Head of caudate nucleus (tissue), 42 donors: ENCODE measurements at regions not wholly inside any gene's neighbourhood (a gene's known extent, or its start where the extent isn't known, plus 50 kb on each side); places are given as distances from the start of the nearest gene placed in this dataset.
"Not testable (repeated sequence)": the region's sequence is repeated elsewhere in the genome, so short reads cannot be mapped to it uniquely, and the experiment has no call there.

Experiments
- DNase-seq, 42 donors: peaks; one replicate each; pipeline versions ENCODE4 v3.0.0 to v3.0.0-alpha.2; 2020 to 2021; ENCODE audit warnings: mixed read lengths in 7 of 42
- intact Hi-C: fragments of 100-400 bp; cut with DNase I; formaldehyde crosslinking; loops from one replicate; pipeline ENCODE4 v1.15.0; 2022

DNA sequence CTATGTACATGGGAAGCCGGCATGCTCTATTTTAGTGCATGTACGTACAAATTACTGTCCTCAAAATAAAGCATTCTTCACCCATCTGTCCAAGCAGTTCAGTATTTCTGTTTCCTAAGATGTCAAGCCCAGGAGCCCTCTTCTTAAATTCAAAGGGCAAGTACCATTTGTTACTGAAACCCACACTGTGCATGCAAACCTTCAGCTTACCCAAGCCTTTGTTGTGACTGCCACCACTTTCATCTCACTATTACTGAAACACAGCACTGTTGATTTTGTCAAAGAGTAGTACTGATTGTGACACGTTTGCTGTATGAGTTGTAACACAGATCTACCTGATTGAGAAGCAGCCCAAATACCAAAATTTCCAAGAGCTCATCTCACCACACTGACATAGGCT lies 390.4 kb upstream of the IZUMO3 start:
- no peak for DNase-seq
- intact Hi-C loops: no loop called here

DNA sequence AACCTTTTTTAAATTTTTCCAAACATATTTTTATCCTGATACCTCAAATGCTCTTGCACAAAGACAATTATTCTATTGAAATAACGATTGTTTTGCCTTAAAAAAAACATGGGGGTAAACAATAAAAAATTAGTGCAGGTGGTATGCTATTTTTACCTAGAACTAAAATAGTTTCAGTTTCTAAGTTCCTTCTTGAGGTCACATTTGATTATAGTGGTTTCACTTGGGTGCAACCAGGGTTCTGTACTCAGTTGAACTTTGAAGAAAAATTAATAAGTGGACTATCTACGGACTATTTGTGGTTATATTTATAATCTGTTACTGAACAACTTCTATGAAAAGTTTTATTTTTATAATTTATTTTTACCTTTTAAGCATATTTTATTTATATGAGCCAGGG lies 387.1 kb upstream of the IZUMO3 start:
- DNase-seq: no peak
- intact Hi-C loops: no loop called here

- DNase-seq: no peak
- intact Hi-C loops: no loop called here
These were observed 386.2 kb upstream of the IZUMO3 start for GRCh38 chr9:24931894-24932293.

DNA sequence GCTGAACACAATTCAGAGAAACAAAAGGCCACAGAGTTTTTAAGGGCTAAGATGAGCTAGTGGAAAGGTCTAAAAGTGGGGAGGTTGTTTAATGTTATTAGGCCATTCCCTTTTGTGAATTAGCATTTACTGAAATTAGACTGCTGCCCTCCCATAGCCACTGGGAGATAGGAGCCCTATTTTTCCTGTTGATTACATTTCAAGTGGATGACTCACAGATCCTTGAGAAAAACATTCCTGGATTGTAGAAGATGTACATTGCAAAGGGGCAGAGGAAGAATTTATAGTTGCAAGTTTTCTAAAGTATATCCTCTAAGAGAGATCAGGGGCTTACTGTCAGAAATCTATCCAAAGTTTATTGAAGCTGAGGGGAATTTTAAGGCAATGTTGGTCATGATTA lies 367.1 kb upstream of the IZUMO3 start:
- no peak for DNase-seq
- intact Hi-C loops: no loop called here

DNA sequence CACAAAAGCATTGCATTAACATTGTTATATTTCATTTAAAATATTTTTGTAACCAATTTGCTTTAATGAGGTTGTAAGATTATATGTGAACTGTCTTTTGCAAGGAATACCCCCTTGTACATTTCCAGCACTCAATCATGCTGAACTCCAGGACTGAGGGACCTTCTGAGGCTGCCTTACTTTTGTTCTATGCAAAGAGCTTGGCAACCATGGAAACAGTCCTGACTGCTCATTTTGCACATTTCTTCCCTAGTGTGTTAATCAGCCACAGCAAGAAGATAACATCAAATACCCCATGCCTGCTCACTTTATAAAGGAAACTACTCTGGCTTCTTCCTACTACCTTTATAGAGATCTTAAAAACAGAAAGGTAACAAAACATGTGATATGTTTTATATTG lies 355.6 kb upstream of the IZUMO3 start:
- no peak for DNase-seq

GRCh38 chr9:24900179-24900578 lies 354.5 kb upstream of the IZUMO3 start:
- intact Hi-C loops: no loop called here
- DNase-seq: no peak

More for the DNA sequence above, 355.6 kb upstream of the IZUMO3 start:
- intact Hi-C loops: no loop called here

DNA sequence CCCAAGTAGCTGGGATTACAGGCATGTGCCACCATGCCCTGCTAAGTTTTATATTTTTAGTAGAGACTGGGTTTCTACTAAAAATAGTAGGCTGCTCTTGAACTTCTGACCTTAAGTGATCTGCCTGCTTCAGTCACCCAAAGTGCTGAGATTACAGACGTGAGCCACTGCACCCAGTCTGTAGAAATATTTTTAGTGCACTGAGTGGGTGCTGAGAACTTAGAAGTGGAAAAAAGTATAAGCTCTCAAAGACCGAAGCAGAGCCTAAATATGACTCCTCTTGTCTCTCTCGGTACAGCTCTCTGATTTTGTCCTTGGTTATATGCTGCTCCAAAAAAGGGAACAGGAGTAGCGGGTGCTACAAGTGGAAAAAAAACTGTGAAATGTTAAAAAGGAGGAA lies 353.8 kb upstream of the IZUMO3 start:
- DNase-seq: no peak
- intact Hi-C loops: no loop called here

GRCh38 chr9:24897826-24898225 lies 352.1 kb upstream of the IZUMO3 start:
- DNase-seq: no peak
- intact Hi-C loops: no loop called here

- intact Hi-C loops: no loop called here
- no peak for DNase-seq
These were observed 335.7 kb upstream of the IZUMO3 start for GRCh38 chr9:24881361-24881760.

GRCh38 chr9:24879591-24879990 lies 333.9 kb upstream of the IZUMO3 start:
- DNase-seq: no peak
- intact Hi-C loops: no loop called here

DNA sequence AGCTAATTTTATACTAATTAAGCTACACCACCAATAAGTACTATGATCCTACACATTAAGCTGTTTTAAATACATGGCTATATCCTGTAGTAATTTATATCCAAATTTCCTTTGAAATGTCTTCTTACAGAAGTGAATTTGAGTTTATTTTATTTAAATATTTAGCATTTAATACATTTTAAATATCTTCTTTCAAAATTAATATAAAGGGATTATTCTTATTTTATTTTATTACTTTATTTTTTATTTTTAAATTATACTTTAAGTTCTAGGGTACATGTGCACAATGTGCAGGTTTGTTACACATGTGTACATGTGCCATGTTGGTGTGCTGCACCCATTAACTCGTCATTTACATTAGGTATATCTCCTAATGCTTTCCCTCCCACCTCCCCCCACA lies 310.9 kb upstream of the IZUMO3 start:
- DNase-seq, intact Hi-C loops: not testable (repeated sequence)

GRCh38 chr9:24846248-24846912 lies 300.7 kb upstream of the IZUMO3 start:
- intact Hi-C loops: no loop called here
- no peak for DNase-seq

- intact Hi-C loops: no loop called here
- DNase-seq: no peak
These were observed 298.5 kb upstream of the IZUMO3 start for GRCh38 chr9:24844217-24844616.

- intact Hi-C loops: no loop called here
- no peak for DNase-seq
These were observed 296.3 kb upstream of the IZUMO3 start for GRCh38 chr9:24841993-24842392.

DNA sequence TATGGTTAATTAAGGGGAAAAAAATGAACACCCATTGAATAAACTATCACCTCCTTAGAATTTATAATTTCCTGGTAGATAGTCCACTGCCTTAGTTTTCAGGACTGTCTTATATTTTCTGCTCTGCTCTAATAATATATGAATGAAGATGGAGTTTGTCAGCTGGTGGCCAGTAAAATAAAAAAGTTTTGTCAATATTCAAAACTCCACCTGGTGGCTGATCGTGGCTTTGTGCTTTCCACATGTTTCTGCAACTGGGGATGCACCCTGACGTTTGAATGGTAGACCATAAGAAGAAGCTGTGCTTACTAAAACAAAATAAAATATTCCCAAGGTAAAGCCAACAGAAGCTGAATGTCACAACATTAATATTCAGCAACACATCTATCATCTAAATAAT lies 286.6 kb upstream of the IZUMO3 start:
- intact Hi-C loops: no loop called here
- DNase-seq: peak in 2 of 42 donors; percentile 2 to 19

GRCh38 chr9:24828687-24829086 lies 283.0 kb upstream of the IZUMO3 start:
- intact Hi-C loops: no loop called here

GRCh38 chr9:24824607-24825006 lies 278.9 kb upstream of the IZUMO3 start:
- no peak for DNase-seq
- intact Hi-C loops: no loop called here

More at GRCh38 chr9:24828687-24829086, 283.0 kb upstream of the IZUMO3 start:
- DNase-seq: no peak

DNA sequence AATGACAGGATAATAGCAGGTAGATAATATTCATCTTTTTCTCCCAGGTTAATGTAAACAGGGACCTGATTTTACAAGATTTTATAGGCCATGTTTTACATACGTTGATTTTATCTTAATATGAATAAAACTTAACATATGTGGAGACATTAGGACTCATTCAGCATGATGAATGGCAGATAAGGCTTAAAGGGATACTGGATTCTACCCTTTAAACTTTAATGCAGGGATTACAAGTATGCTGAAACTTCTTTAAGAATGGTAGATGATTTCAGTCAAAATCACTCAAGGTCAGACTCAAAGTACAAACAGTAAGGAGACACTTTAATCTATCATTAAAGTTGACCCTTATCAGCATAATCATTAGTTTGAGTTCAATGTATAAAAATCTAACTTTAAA lies 274.5 kb upstream of the IZUMO3 start:
- intact Hi-C loops: no loop called here

DNA sequence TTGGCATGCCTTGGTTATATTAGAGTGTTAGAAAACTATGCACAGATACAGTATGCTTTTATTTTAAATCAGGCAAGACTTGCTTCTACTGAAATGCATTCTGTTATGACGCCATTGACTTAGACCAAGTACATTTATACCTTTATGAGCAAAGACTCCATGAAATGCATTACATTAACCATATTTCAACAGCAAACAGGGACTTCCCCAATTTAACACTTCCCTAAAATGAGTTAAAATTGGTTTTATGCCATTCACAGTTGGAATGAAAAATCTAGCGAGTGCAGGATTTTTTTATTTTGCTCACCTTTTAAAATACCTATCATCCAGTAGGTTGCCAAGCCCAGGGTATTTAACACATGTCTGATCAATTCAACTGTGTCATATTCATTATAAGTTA lies 272.1 kb upstream of the IZUMO3 start:
- no peak for DNase-seq
- intact Hi-C loops: no loop called here

More for the DNA sequence above, 274.5 kb upstream of the IZUMO3 start:
- no peak for DNase-seq

GRCh38 chr9:24816006-24816405 lies 270.3 kb upstream of the IZUMO3 start:
- intact Hi-C loops: no loop called here
- DNase-seq: no peak

DNA sequence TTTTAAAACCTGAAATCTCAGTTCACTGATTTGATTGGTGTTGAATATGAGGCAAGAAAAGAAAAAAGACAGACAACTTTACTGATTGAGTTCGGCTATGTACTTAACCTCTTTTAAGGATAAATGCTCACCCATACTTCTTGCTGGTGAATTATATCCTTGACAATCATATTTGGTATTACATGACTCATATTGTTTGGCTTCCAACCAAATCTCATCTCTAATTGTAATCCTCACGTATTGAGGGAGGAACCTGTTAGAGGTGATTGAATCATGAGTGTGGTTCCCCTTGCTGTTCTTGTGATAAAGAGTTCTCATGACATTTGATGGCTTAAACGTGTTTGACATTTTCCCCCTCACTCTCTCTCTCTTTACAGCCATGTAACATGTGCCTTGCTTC lies 255.6 kb upstream of the IZUMO3 start:
- intact Hi-C loops: no loop called here
- no peak for DNase-seq

- no peak for DNase-seq
- intact Hi-C loops: no loop called here
These were observed 248.1 kb upstream of the IZUMO3 start for GRCh38 chr9:24793787-24794186.
